Stimulated activated naive CD8-positive, alpha-beta T cell treated with anti-CD3 and anti-CD28 coated beads, Interleukin-15, Interleukin-2, amounts not matched to agents 100 ng/mL and 50 ng/mL, for 24 hours (primary cell): ENCODE measurements at regions not wholly inside any gene's neighbourhood (a gene's known extent, or its start where the extent isn't known, plus 50 kb on each side); places are given as distances from the start of the nearest gene placed in this dataset.
"Not testable (repeated sequence)": the region's sequence is repeated elsewhere in the genome, so short reads cannot be mapped to it uniquely, and the experiment has no call there.

ENCODE experiments used
- H3K27ac Mint-ChIP-seq: one replicate; pipeline ENCODE4 v1.8.0; 2021; ENCODE audit warnings: mild to moderate bottlenecking, mixed read lengths
- H3K27me3 Mint-ChIP-seq: one replicate; pipeline ENCODE4 v1.8.0; 2021; ENCODE audit warnings: mixed read lengths
- H3K36me3 Mint-ChIP-seq: one replicate; pipeline ENCODE4 v1.8.0; 2021; ENCODE audit warnings: low read depth, mixed read lengths
- H3K4me1 Mint-ChIP-seq: one replicate; pipeline ENCODE4 v1.8.0; 2021; ENCODE audit warnings: low read depth, mixed read lengths
- H3K4me3 Mint-ChIP-seq: one replicate; pipeline ENCODE4 v1.8.0; 2021; ENCODE audit warnings: mild to moderate bottlenecking, mixed read lengths
- H3K9me3 Mint-ChIP-seq: one replicate; pipeline ENCODE4 v1.8.0; 2021; ENCODE audit warnings: mixed read lengths

GRCh38 chr2:220703279-220703678 lies 868.8 kb downstream of the EPHA4 start:
- no peak overlapping the region for H3K27ac Mint-ChIP-seq
- no peaks in the 10 kb centered on the region for H3K4me1 Mint-ChIP-seq
- H3K27me3 Mint-ChIP-seq = peaks cover 3% of the 10 kb centered on the region
- no peaks in the 10 kb centered on the region for H3K36me3 Mint-ChIP-seq
- H3K9me3 Mint-ChIP-seq = peaks cover 3% of the 10 kb centered on the region
- no peak overlapping the region for H3K4me3 Mint-ChIP-seq

DNA sequence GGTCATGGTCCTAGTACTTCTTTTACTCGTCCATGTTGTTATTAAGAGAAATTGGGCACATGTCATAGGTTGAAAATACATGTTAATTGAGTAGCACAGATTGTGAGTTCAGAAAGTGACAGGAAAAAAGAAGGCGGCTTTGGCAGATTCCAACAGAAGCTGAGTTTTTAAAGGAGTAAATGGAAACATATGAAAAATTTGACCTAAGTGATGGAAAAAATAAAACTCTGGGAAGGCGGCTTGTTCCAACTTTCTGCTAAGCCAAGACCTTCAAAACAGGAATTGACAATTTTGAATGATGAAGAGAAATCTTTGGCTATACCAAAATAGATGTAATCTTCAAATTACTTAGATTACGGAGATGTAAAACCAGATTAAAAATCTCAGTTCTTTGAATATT lies 868.0 kb downstream of the EPHA4 start:
- no peaks in the 10 kb centered on the region for H3K4me1 Mint-ChIP-seq
- no peaks in the 10 kb centered on the region for H3K36me3 Mint-ChIP-seq
- peaks cover 3% of the 10 kb centered on the region for H3K9me3 Mint-ChIP-seq
- H3K27ac Mint-ChIP-seq = no peak overlapping the region
- no peak overlapping the region for H3K4me3 Mint-ChIP-seq
- H3K27me3 Mint-ChIP-seq = peaks cover 3% of the 10 kb centered on the region

- Mint-ChIP-seq H3K27ac (no peak overlapping the region), H3K4me1 (no peaks in the 10 kb centered on the region), H3K27me3 (peaks cover 3% of the 10 kb centered on the region), H3K4me3 (no peak overlapping the region), H3K36me3 (no peaks in the 10 kb centered on the region), H3K9me3 (peaks cover 3% of the 10 kb centered on the region)
Measured at GRCh38 chr2:220704810-220705209, 867.3 kb downstream of the EPHA4 start.

GRCh38 chr2:220705678-220706077 lies 866.4 kb downstream of the EPHA4 start:
- no peaks in the 10 kb centered on the region for H3K4me1 Mint-ChIP-seq
- H3K27ac Mint-ChIP-seq = no peak overlapping the region
- no peak overlapping the region for H3K4me3 Mint-ChIP-seq
- H3K36me3 Mint-ChIP-seq = no peaks in the 10 kb centered on the region
- H3K9me3 Mint-ChIP-seq = peaks cover 3% of the 10 kb centered on the region
- H3K27me3 Mint-ChIP-seq = peaks cover 3% of the 10 kb centered on the region

- H3K27ac Mint-ChIP-seq = no peak overlapping the region
- peaks cover 3% of the 10 kb centered on the region for H3K9me3 Mint-ChIP-seq
- no peaks in the 10 kb centered on the region for H3K4me1 Mint-ChIP-seq
- no peaks in the 10 kb centered on the region for H3K36me3 Mint-ChIP-seq
- no peak overlapping the region for H3K4me3 Mint-ChIP-seq
- H3K27me3 Mint-ChIP-seq = peaks cover 3% of the 10 kb centered on the region
Measured at GRCh38 chr2:220707261-220707660, 864.8 kb downstream of the EPHA4 start.

- Mint-ChIP-seq H3K9me3 (no peaks in the 10 kb centered on the region), H3K27ac (no peak overlapping the region), H3K36me3 (no peaks in the 10 kb centered on the region), H3K27me3 (no peaks in the 10 kb centered on the region), H3K4me1 (no peaks in the 10 kb centered on the region), H3K4me3 (no peak overlapping the region)
Measured at GRCh38 chr2:220708366-220708765, 863.7 kb downstream of the EPHA4 start.

GRCh38 chr2:220717283-220717682 lies 854.8 kb downstream of the EPHA4 start:
- H3K4me3 Mint-ChIP-seq = no peak overlapping the region
- peaks cover 7% of the 10 kb centered on the region for H3K27me3 Mint-ChIP-seq
- no peaks in the 10 kb centered on the region for H3K9me3 Mint-ChIP-seq
- no peak overlapping the region for H3K27ac Mint-ChIP-seq
- no peaks in the 10 kb centered on the region for H3K36me3 Mint-ChIP-seq
- H3K4me1 Mint-ChIP-seq = no peaks in the 10 kb centered on the region

DNA sequence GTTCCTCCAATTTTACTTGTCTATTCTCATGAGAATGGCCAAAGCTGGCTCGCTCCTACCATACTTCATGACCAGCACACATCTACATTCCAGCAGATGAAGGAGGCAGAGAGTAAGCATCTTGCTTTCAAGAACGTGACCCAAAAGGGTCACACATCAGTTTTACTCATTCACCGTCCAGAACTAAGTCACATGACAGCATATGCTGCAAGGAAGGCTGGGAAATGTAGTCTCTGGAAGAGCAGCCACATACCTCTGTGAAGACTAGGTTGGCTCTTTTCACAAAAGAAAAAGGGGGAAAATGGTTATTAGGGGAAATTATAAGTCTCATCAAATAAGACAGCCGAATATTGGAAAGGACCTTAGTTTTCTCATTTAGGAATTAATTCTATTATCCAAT lies 835.3 kb downstream of the EPHA4 start:
- H3K27ac Mint-ChIP-seq = no peak overlapping the region
- H3K9me3 Mint-ChIP-seq = no peaks in the 10 kb centered on the region
- H3K27me3 Mint-ChIP-seq = no peaks in the 10 kb centered on the region
- H3K4me3 Mint-ChIP-seq = no peak overlapping the region
- no peaks in the 10 kb centered on the region for H3K4me1 Mint-ChIP-seq
- no peaks in the 10 kb centered on the region for H3K36me3 Mint-ChIP-seq

- H3K27me3 Mint-ChIP-seq = no peaks in the 10 kb centered on the region
- no peaks in the 10 kb centered on the region for H3K36me3 Mint-ChIP-seq
- no peak overlapping the region for H3K27ac Mint-ChIP-seq
- no peaks in the 10 kb centered on the region for H3K9me3 Mint-ChIP-seq
- no peak overlapping the region for H3K4me3 Mint-ChIP-seq
- H3K4me1 Mint-ChIP-seq = no peaks in the 10 kb centered on the region
Measured at GRCh38 chr2:220743203-220743602, 828.9 kb downstream of the EPHA4 start.

DNA sequence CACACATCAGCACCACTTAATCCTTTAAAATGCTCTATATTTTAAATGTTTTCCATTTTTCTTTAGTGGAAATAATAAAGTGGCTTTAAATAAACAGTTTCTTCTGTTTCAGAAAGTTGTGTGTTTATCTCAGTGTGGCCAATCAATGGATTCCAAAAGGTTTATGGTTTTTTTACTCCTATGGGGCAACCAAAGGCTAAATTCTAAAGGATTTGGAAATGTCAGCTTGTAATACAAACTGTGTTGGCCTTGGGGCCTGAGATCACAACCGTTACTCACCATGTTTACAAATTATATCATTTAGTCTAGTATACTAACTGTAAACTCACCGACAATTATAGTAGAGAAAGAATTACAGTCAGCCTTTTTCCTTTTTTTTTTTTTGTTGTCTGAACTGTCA lies 827.2 kb downstream of the EPHA4 start:
- Mint-ChIP-seq H3K4me1 (no peaks in the 10 kb centered on the region), H3K4me3 (no peak overlapping the region), H3K36me3 (no peaks in the 10 kb centered on the region), H3K27me3 (no peaks in the 10 kb centered on the region), H3K27ac (no peak overlapping the region), H3K9me3 (no peaks in the 10 kb centered on the region)

DNA sequence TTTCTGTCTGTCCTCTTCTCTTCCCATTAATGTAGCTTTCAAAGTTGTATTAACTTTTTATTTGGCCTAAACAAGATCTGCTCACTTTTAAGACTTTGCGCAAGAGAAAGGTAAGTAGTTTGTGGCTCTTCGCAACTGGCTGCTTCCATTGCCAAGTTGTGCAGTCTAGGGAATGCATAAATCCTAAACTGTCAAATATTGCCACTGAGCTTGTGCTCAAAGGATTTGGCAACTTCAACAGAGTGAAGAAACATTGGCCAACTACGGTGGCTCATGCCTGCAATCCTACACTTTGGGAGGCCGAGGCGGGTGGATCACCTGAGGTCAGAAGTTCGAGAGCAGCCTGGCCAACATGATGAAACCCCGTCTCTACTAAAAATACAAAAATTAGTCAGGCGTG lies 826.4 kb downstream of the EPHA4 start:
- no peak overlapping the region for H3K4me3 Mint-ChIP-seq
- H3K4me1 Mint-ChIP-seq = no peaks in the 10 kb centered on the region
- H3K27me3 Mint-ChIP-seq = no peaks in the 10 kb centered on the region
- no peaks in the 10 kb centered on the region for H3K36me3 Mint-ChIP-seq
- H3K9me3 Mint-ChIP-seq = peaks cover 4% of the 10 kb centered on the region
- no peak overlapping the region for H3K27ac Mint-ChIP-seq

DNA sequence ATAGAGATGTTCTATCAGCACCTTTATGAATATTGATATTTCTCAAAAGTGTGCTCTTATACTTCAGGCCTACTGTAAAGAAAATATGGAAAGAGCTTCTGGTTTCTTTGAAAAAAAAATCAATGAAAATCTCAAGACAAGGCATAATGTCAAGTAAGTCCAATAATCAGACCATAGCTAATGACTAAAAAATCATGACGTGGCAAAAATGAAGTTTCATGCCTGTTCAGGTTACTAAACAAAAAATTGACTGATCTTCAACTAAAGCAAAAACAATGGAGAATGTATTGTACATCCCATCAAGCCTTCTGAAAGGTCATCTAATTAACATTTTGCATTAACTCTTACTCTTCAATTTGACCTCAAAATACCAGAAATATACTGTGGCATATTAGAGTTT lies 824.4 kb downstream of the EPHA4 start:
- no peak overlapping the region for H3K4me3 Mint-ChIP-seq
- H3K27ac Mint-ChIP-seq = no peak overlapping the region
- no peaks in the 10 kb centered on the region for H3K27me3 Mint-ChIP-seq
- H3K9me3 Mint-ChIP-seq = peaks cover 8% of the 10 kb centered on the region
- H3K36me3 Mint-ChIP-seq = no peaks in the 10 kb centered on the region
- H3K4me1 Mint-ChIP-seq = no peaks in the 10 kb centered on the region

DNA sequence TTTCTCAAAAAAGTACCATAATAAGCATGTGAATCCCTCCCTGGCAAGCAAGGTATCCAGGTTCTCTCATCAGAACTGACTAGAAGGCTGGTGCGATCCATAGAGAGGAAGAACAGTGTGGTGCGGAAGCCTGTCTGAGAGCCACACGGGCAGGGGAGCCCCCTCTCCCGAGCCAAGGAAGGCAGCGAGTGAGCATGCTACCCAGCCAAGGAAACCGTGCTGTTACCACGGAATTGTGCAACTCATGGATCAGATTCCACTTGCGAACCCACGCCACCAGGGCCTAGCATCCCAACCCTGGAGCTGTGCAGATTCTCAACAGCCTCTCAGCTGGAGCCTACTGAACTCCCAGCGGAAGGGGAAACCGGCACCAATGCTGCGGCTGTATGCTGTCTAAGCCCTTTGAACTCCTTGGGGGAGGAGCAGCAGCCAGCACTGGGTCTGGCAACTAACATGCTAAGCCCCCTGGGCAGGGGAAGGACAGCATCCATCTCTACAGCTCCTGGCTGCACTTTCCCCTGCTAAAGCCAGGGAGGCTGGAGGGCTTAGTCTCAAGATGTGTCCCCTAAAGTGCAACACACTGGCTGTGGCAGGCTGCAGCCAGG lies 823.1 kb downstream of the EPHA4 start:
- H3K4me3 Mint-ChIP-seq = no peak overlapping the region
- H3K9me3 Mint-ChIP-seq = peaks cover 12% of the 10 kb centered on the region
- no peak overlapping the region for H3K27ac Mint-ChIP-seq
- no peaks in the 10 kb centered on the region for H3K36me3 Mint-ChIP-seq
- H3K4me1 Mint-ChIP-seq = no peaks in the 10 kb centered on the region
- H3K27me3 Mint-ChIP-seq = no peaks in the 10 kb centered on the region

GRCh38 chr2:220753486-220753885 lies 818.6 kb downstream of the EPHA4 start:
- H3K27me3 Mint-ChIP-seq = no peaks in the 10 kb centered on the region
- peaks cover 12% of the 10 kb centered on the region for H3K9me3 Mint-ChIP-seq
- H3K27ac Mint-ChIP-seq = no peak overlapping the region

DNA sequence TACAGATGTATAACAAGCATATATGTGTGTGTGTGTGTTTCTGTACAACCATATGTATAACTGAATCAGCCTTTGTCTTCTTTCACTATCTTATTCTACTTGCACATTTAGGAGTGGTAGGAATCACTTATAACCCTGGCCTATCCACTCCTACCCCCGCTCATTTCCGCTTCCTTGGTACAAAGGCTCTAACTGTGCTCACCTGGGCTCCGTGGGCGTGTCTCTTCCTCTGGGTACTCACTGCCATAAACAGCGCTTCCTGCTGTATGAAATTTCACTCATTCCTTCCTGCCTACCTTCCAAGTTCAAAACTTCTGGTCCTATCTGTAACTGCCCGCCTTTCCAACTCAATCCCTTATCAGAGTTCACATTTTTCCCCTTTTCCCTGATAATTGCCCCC lies 815.5 kb downstream of the EPHA4 start:
- Mint-ChIP-seq H3K36me3 (no peaks in the 10 kb centered on the region), H3K9me3 (peaks cover 8% of the 10 kb centered on the region), H3K27ac (no peak overlapping the region), H3K4me3 (no peak overlapping the region), H3K27me3 (no peaks in the 10 kb centered on the region), H3K4me1 (no peaks in the 10 kb centered on the region)

More at GRCh38 chr2:220753486-220753885, 818.6 kb downstream of the EPHA4 start:
- Mint-ChIP-seq H3K4me3 (no peak overlapping the region), H3K4me1 (no peaks in the 10 kb centered on the region), H3K36me3 (no peaks in the 10 kb centered on the region)

DNA sequence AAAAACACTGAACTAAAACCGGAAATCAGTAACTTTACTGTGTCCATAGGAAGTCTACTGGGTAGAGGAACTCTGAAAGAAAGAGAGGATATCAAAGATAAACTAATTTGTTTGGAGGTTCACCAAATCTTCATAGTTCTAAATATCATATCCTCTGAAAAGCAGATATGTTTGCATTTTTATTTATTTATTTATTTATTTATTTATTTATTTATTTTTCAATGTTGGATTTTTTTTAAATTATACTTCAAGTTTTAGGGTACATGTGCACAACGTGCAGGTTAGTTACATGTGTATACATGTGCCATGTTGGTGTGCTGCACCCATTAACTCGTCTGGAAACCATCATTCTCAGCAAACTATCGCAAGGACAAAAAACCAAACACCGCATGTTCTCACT lies 813.7 kb downstream of the EPHA4 start:
- H3K4me3 Mint-ChIP-seq, H3K4me1 Mint-ChIP-seq, H3K27ac Mint-ChIP-seq, H3K9me3 Mint-ChIP-seq, H3K27me3 Mint-ChIP-seq, H3K36me3 Mint-ChIP-seq: not testable (repeated sequence)
